H1 (cell line): ENCODE measurements at regions not wholly inside any gene's neighbourhood (a gene's known extent, or its start where the extent isn't known, plus 50 kb on each side); places are given as distances from the start of the nearest gene placed in this dataset.

Source experiments
- CTCF ChIA-PET: fragments of 300-600 bp; sonication (Branson Sonifier 250); formaldehyde crosslinking; loops from one replicate; lab custom pipeline; 2021; ENCODE audit not compliant: partially characterized antibody; lab: Charles Lee
- POLR2A ChIA-PET: fragments of 300-600 bp; sonication (Branson Sonifier 250); formaldehyde crosslinking; loops from one replicate; lab custom pipeline; 2021; ENCODE audit warnings: inconsistent platforms; ENCODE audit not compliant: partially characterized antibody; lab: Charles Lee
- DNase-seq, 2 experiments: peaks; one replicate each; pipeline versions ENCODE4 v3.0.0 to v3.0.0-alpha.2; 2010 to 2022; ENCODE audit warnings: low spot score in 2 of 2, low read depth in 1 of 2, mixed read lengths in 1 of 2
- FAIRE-seq: peaks from 2 replicates; lab custom pipeline; 2011; peaks lifted over from hg19 to GRCh38; lab: Jason Lieb, UNC
- H2AFZ ChIP-seq: 2 replicates; pipeline ENCODE4 v1.8.1; 2012; ENCODE audit warnings: low read length, inconsistent platforms
- H2AK5ac ChIP-seq: 2 replicates; pipeline ENCODE4 v1.6.1; 2013; ENCODE audit warnings: low read depth, low read length
- H2BK120ac ChIP-seq: replicated peaks from 2 replicates; pipeline ENCODE3; 2013; ENCODE audit warnings: low read depth, low read length, inconsistent platforms
- H2BK12ac ChIP-seq: 2 replicates; pipeline ENCODE4 v1.6.1; 2013; ENCODE audit warnings: low read depth, low read length
- H2BK15ac ChIP-seq: 2 replicates; pipeline ENCODE4 v1.6.1; 2013; ENCODE audit warnings: low read length
- H2BK20ac ChIP-seq: 2 replicates; pipeline ENCODE4 v1.6.1; 2013; ENCODE audit warnings: low read length
- H2BK5ac ChIP-seq: 2 replicates; pipeline ENCODE4 v1.6.1; 2013; ENCODE audit warnings: low read depth, low read length
- H3K14ac ChIP-seq: 2 replicates; pipeline ENCODE4 v1.6.1; 2013; ENCODE audit warnings: inconsistent platforms; ENCODE audit not compliant: insufficient read length
- H3K18ac ChIP-seq: 2 replicates; pipeline ENCODE4 v1.6.1; 2013; ENCODE audit warnings: low read length; ENCODE audit errors: extremely low read depth
- H3K23ac ChIP-seq: 2 replicates; pipeline ENCODE4 v1.6.1; 2013; ENCODE audit warnings: inconsistent platforms; ENCODE audit not compliant: insufficient read length
- H3K23me2 ChIP-seq: 2 replicates; pipeline ENCODE4 v1.6.1; 2013; ENCODE audit warnings: low read depth, low read length
- H3K27ac ChIP-seq: 2 replicates; pipeline ENCODE4 v1.6.1; 2011; ENCODE audit warnings: low read depth, low read length, inconsistent platforms
- H3K27me3 ChIP-seq, 4 experiments: replicated peaks in 1 of 4; 1 replicate in 1 of 4; 2 replicates in 3 of 4; pipeline versions ENCODE4 v1.6.1 to v1.8.1; 2011 to 2013; ENCODE audit warnings: low read length in 3 of 4, mild to moderate bottlenecking in 3 of 4, inconsistent platforms in 2 of 4, mixed read lengths in 2 of 4, moderate library complexity in 1 of 4; ENCODE audit not compliant: control insufficient read depth in 3 of 4, insufficient read depth in 3 of 4; ENCODE audit errors: extremely low read depth in 1 of 4
- H3K36me3 ChIP-seq, 4 experiments: 2 replicates each; pipeline versions ENCODE4 v1.6.1 to v1.8.1; 2011 to 2013; ENCODE audit warnings: mild to moderate bottlenecking in 4 of 4, low read length in 3 of 4, moderate library complexity in 2 of 4, control low read depth in 1 of 4, inconsistent platforms in 1 of 4; ENCODE audit not compliant: insufficient read depth in 4 of 4, control insufficient read depth in 2 of 4
- H3K4ac ChIP-seq: replicated peaks from 2 replicates; pipeline ENCODE3; 2013; ENCODE audit warnings: low read length, low read depth, mixed read lengths, inconsistent platforms; ENCODE audit not compliant: insufficient read length
- H3K4me1 ChIP-seq, 4 experiments: replicated peaks in 1 of 4; 1 replicate in 1 of 4; 2 replicates in 3 of 4; pipeline versions ENCODE4 v1.6.1 to v1.8.1; 2011 to 2013; ENCODE audit warnings: low read length in 3 of 4, inconsistent platforms in 2 of 4, mixed read lengths in 1 of 4; ENCODE audit not compliant: insufficient read depth in 4 of 4, control insufficient read depth in 3 of 4
- H3K4me2 ChIP-seq, 2 experiments: 2 replicates each; pipeline versions ENCODE4 v1.6.1 to v1.8.1; 2011 to 2013; ENCODE audit warnings: low read depth in 2 of 2, low read length in 2 of 2, control low read depth in 1 of 2, inconsistent platforms in 1 of 2, mild to moderate bottlenecking in 1 of 2; ENCODE audit not compliant: insufficient read depth in 1 of 2
- H3K4me3 ChIP-seq, 4 experiments: fragments of 200-600, 300-600 bp in 1 of 4; sonication (generic), shearing (Covaris generic), sonication (Bioruptor Twin) in 1 of 4; 2 replicates each; pipeline versions ENCODE4 v1.5.1 to v1.8.1; 2011 to 2016; ENCODE audit warnings: low read length in 4 of 4, low read depth in 3 of 4, control low read depth in 2 of 4, inconsistent platforms in 2 of 4, mild to moderate bottlenecking in 2 of 4, mixed read lengths in 1 of 4, moderate library complexity in 1 of 4; ENCODE audit not compliant: insufficient read depth in 2 of 4; ENCODE audit errors: extremely low read depth in 1 of 4
- H3K56ac ChIP-seq: replicated peaks from 2 replicates; pipeline ENCODE3; 2013; ENCODE audit warnings: low read depth, mild to moderate bottlenecking, mixed read lengths, low read length, inconsistent platforms; ENCODE audit not compliant: insufficient read length
- H3K79me1 ChIP-seq: 2 replicates; pipeline ENCODE4 v1.6.1; 2013; ENCODE audit warnings: low read depth, low read length, control low read depth
- H3K79me2 ChIP-seq, 2 experiments: 2 replicates each; pipeline versions ENCODE4 v1.6.1 to v1.8.1; 2012 to 2013; ENCODE audit warnings: low read length in 2 of 2, mild to moderate bottlenecking in 2 of 2, inconsistent platforms in 1 of 2; ENCODE audit not compliant: insufficient read depth in 2 of 2, control insufficient read depth in 1 of 2
- H3K9ac ChIP-seq, 4 experiments: replicated peaks in 1 of 4; 1 replicate in 1 of 4; 2 replicates in 3 of 4; pipeline versions ENCODE4 v1.6.1 to v1.8.1; 2011 to 2013; ENCODE audit warnings: low read depth in 3 of 4, low read length in 3 of 4, control low read depth in 2 of 4, mild to moderate bottlenecking in 2 of 4, moderate library complexity in 2 of 4, inconsistent platforms in 1 of 4; ENCODE audit errors: extremely low read depth in 1 of 4
- H3K9me3 ChIP-seq, 2 experiments: 2 replicates each; pipeline versions ENCODE4 v1.6.1 to v1.8.1; 2012 to 2013; ENCODE audit warnings: mild to moderate bottlenecking in 2 of 2, moderate library complexity in 2 of 2, control low read depth in 1 of 2, inconsistent platforms in 1 of 2, low read depth in 1 of 2, low read length in 1 of 2, mixed read lengths in 1 of 2; ENCODE audit not compliant: insufficient read depth in 2 of 2
- H4K20me1 ChIP-seq, 2 experiments: replicated peaks in 1 of 2; 2 replicates each; pipeline versions ENCODE3 to v1.8.1; 2011 to 2013; ENCODE audit warnings: inconsistent platforms in 2 of 2, low read length in 2 of 2, mild to moderate bottlenecking in 1 of 2; ENCODE audit not compliant: insufficient read depth in 2 of 2, control insufficient read depth in 1 of 2
- H4K5ac ChIP-seq: 2 replicates; pipeline ENCODE4 v1.6.1; 2013; ENCODE audit warnings: low read length, low read depth, mixed read lengths, inconsistent platforms; ENCODE audit not compliant: insufficient read length
- H4K8ac ChIP-seq: 2 replicates; pipeline ENCODE4 v1.8.0; 2013; ENCODE audit warnings: mild to moderate bottlenecking, moderate library complexity, low read length, inconsistent platforms; ENCODE audit not compliant: insufficient read depth; ENCODE audit errors: extremely low read depth
- H4K91ac ChIP-seq: replicated peaks from 2 replicates; pipeline ENCODE3; 2013; ENCODE audit warnings: low read length, mixed read lengths, inconsistent platforms; ENCODE audit not compliant: insufficient read length
- ASH2L ChIP-seq: fragments of 200-600, 300-600 bp; sonication (generic); IDR thresholded peaks from one replicate; pipeline ENCODE4 v1.7.1; 2017; ENCODE audit warnings: low read length
- CREB1 ChIP-seq: IDR thresholded peaks from 2 replicates; pipeline ENCODE4 v1.6.1; 2012; ENCODE audit warnings: inconsistent platforms
- EP300 ChIP-seq, 2 experiments: IDR thresholded peaks; 1 replicate in 1 of 2; 2 replicates in 1 of 2; pipeline ENCODE4 v1.6.1; 2011 to 2012; ENCODE audit warnings: low read depth in 2 of 2, low read length in 2 of 2, mild to moderate bottlenecking in 2 of 2, borderline replicate concordance in 1 of 2, inconsistent platforms in 1 of 2, moderate library complexity in 1 of 2
- JUND ChIP-seq: IDR thresholded peaks from 2 replicates; pipeline ENCODE4 v1.6.1; 2011; ENCODE audit warnings: mild to moderate bottlenecking, improper control_type of control experiment, low read length
- RBBP5 ChIP-seq: IDR thresholded peaks from 2 replicates; pipeline ENCODE4 v1.7.1; 2012; ENCODE audit warnings: low read depth, mild to moderate bottlenecking, inconsistent platforms, low read length, moderate library complexity, borderline replicate concordance
- TCF12 ChIP-seq: IDR thresholded peaks from 2 replicates; pipeline ENCODE4 v1.6.1; 2011; ENCODE audit warnings: low read depth, mild to moderate bottlenecking, low read length
- WGBS, 2 experiments: shearing (Covaris generic) in 1 of 2; methylation state at CpG; one replicate each; pipeline versions ENCODE4 v1.1.6 to v1.1.7; 2013 to 2015; ENCODE audit warnings: low lambda C conversion rate in 2 of 2, mixed read lengths in 2 of 2, inconsistent platforms in 1 of 2, low coverage in 1 of 2, missing lambda C conversion rate in 1 of 2; ENCODE audit not compliant: insufficient replicate concordance in 2 of 2, insufficient coverage in 1 of 2, insufficient read length in 1 of 2; ENCODE audit errors: extremely low coverage in 1 of 2, missing lambda C conversion rate in 1 of 2; 5-methylcytosine and 5-hydroxymethylcytosine counted together

- ChIA-PET POLR2A (no interaction called here), CTCF (interaction anchor here (0.6 to 1.4 kb wide), 3 partner anchors 12 to 295 kb away, joined by 3 read pairs; no protein-coding TSS in a partner anchor)
- no peak overlapping the region for H2BK20ac ChIP-seq
- H2BK12ac ChIP-seq, result no peak overlapping the region
- H3K18ac ChIP-seq, result no peak overlapping the region
- no peak overlapping the region for H2AFZ ChIP-seq
- H3K9me3 ChIP-seq, result no peaks in the 10 kb centered on the region
- FAIRE-seq, result no peak
- H2BK120ac ChIP-seq, result no peak overlapping the region
- no peak overlapping the region for H3K56ac ChIP-seq
- no peak overlapping the region for H2BK5ac ChIP-seq
- no peak overlapping the region for H3K4me2 ChIP-seq
- H4K20me1 ChIP-seq, result no peaks in the 10 kb centered on the region
- no peaks in the 10 kb centered on the region for H3K4me1 ChIP-seq
- no peak for TF ChIP-seq CREB1
- TF ChIP-seq RBBP5, result no peak
- TF ChIP-seq ASH2L, result no peak
- no peak for TF ChIP-seq TCF12
- no peak for TF ChIP-seq JUND
- TF ChIP-seq EP300 (IDR thresholded peaks at IDR 0.05; ENCODE audit: borderline replicate concordance in 1 of 2, low read depth in 2 of 2, low read length in 2 of 2), result no peak
- no peak overlapping the region for H3K27ac ChIP-seq
- H2AK5ac ChIP-seq, result no peak overlapping the region
- no peak overlapping the region for H3K14ac ChIP-seq
- H3K79me1 ChIP-seq, result no peaks in the 10 kb centered on the region
- no peaks in the 10 kb centered on the region for H3K23me2 ChIP-seq
- no peaks in the 10 kb centered on the region for H3K27me3 ChIP-seq
- no peaks in the 10 kb centered on the region for H3K36me3 ChIP-seq
- 93% methylated on average over 2 of the region's 2 CpGs; no CpG with 5 or more reads in 1 of the 2 experiments for WGBS, 2 experiments
- H3K9ac ChIP-seq, result no peak overlapping the region
- no peak overlapping the region for H2BK15ac ChIP-seq
- no peak overlapping the region for H3K4ac ChIP-seq
- no peak overlapping the region for H4K8ac ChIP-seq
- no peak overlapping the region for H4K91ac ChIP-seq
- no peak for DNase-seq
- no peaks in the 10 kb centered on the region for H3K79me2 ChIP-seq
- no peak overlapping the region for H3K4me3 ChIP-seq
- no peak overlapping the region for H4K5ac ChIP-seq
- H3K23ac ChIP-seq, result no peak overlapping the region
Observed at GRCh38 chr13:50616101-50616500, 227.4 kb downstream of the DLEU7 start.
